Activated T-cell treated with anti-CD3 and anti-CD28 coated beads, Interleukin-2, amount 50 U/mL, for 72 hours (primary cell): ENCODE measurements at regions not wholly inside any gene's neighbourhood (a gene's known extent, or its start where the extent isn't known, plus 50 kb on each side); places are given as distances from the start of the nearest gene placed in this dataset.

Source experiments
- ATAC-seq, 2 donors: fragments of 150-1000 bp; cut with Tn5 transposase; replicated peaks in 1 of 2; 2 replicates each; pipeline ENCODE4 v1.10.0; 2021; ENCODE audit warnings: moderate library complexity in 2 of 2, mild to moderate bottlenecking in 1 of 2
- DNase-seq, 2 donors: peaks; one replicate each; pipeline ENCODE4 v3.0.0; 2021 to 2022; ENCODE audit warnings: mixed read lengths in 1 of 2
- H3K27ac Mint-ChIP-seq: one replicate; pipeline ENCODE4 v1.8.0; 2022; ENCODE audit warnings: mild to moderate bottlenecking, moderate library complexity, mixed read lengths
- H3K27me3 Mint-ChIP-seq: one replicate; pipeline ENCODE4 v1.8.0; 2022; ENCODE audit warnings: low read depth, mixed read lengths
- H3K36me3 Mint-ChIP-seq, 2 donors: one replicate each; pipeline ENCODE4 v1.8.0; 2022; ENCODE audit warnings: mixed read lengths in 2 of 2, mild to moderate bottlenecking in 1 of 2; ENCODE audit not compliant: insufficient read depth in 2 of 2
- H3K4me1 Mint-ChIP-seq: one replicate; pipeline ENCODE4 v1.8.0; 2022; ENCODE audit warnings: low read depth, mixed read lengths
- H3K4me3 Mint-ChIP-seq, 2 donors: one replicate each; pipeline ENCODE4 v1.8.0; 2022; ENCODE audit warnings: mild to moderate bottlenecking in 2 of 2, mixed read lengths in 2 of 2, moderate library complexity in 2 of 2
- H3K9me3 Mint-ChIP-seq, 2 donors: one replicate each; pipeline ENCODE4 v1.8.0; 2022; ENCODE audit warnings: mixed read lengths in 2 of 2

- no peaks in the 10 kb centered on the region for H3K36me3 Mint-ChIP-seq
- DNase-seq = no peak
- H3K27ac Mint-ChIP-seq = no peak overlapping the region
- H3K27me3 Mint-ChIP-seq = no peaks in the 10 kb centered on the region
- ATAC-seq = no peak
- no peak overlapping the region for H3K4me3 Mint-ChIP-seq
- no peaks in the 10 kb centered on the region for H3K4me1 Mint-ChIP-seq
- no peaks in the 10 kb centered on the region for H3K9me3 Mint-ChIP-seq
Measured at GRCh38 chr6:156348424-156348823, 428.8 kb upstream of the ARID1B start.

GRCh38 chr6:156347656-156348055 is 429.5 kb upstream of the ARID1B start:
- Mint-ChIP-seq H3K27ac (no peak overlapping the region), H3K9me3 (no peaks in the 10 kb centered on the region), H3K27me3 (no peaks in the 10 kb centered on the region), H3K36me3 (no peaks in the 10 kb centered on the region), H3K4me1 (no peaks in the 10 kb centered on the region), H3K4me3 (no peak overlapping the region)
- DNase-seq (no peak), ATAC-seq (no peak)

- no peaks in the 10 kb centered on the region for H3K9me3 Mint-ChIP-seq
- no peak overlapping the region for H3K4me3 Mint-ChIP-seq
- H3K4me1 Mint-ChIP-seq = no peaks in the 10 kb centered on the region
- no peak for ATAC-seq
- H3K27me3 Mint-ChIP-seq = no peaks in the 10 kb centered on the region
- no peak for DNase-seq
- no peak overlapping the region for H3K27ac Mint-ChIP-seq
- H3K36me3 Mint-ChIP-seq = no peaks in the 10 kb centered on the region
Measured at GRCh38 chr6:156347246-156347645, 429.9 kb upstream of the ARID1B start.

GRCh38 chr6:156345700-156346099 is 431.5 kb upstream of the ARID1B start:
- no peak overlapping the region for H3K27ac Mint-ChIP-seq
- no peaks in the 10 kb centered on the region for H3K36me3 Mint-ChIP-seq
- no peak for ATAC-seq
- no peaks in the 10 kb centered on the region for H3K4me1 Mint-ChIP-seq
- H3K27me3 Mint-ChIP-seq = peaks cover 6% of the 10 kb centered on the region
- no peak for DNase-seq
- H3K9me3 Mint-ChIP-seq = no peaks in the 10 kb centered on the region
- H3K4me3 Mint-ChIP-seq = no peak overlapping the region

GRCh38 chr6:156344491-156344890 is 432.7 kb upstream of the ARID1B start:
- Mint-ChIP-seq H3K27ac (no peak overlapping the region), H3K4me1 (no peaks in the 10 kb centered on the region), H3K27me3 (peaks cover 6% of the 10 kb centered on the region), H3K36me3 (no peaks in the 10 kb centered on the region), H3K9me3 (no peaks in the 10 kb centered on the region), H3K4me3 (no peak overlapping the region)
- ATAC-seq (no peak), DNase-seq (no peak)

GRCh38 chr6:156337801-156338200 is 439.4 kb upstream of the ARID1B start:
- ATAC-seq (no peak), DNase-seq (no peak)
- H3K36me3 Mint-ChIP-seq = peaks cover 4 to 5% of the 10 kb centered on the region in 2 donors
- no peak overlapping the region for H3K27ac Mint-ChIP-seq
- no peak overlapping the region for H3K4me3 Mint-ChIP-seq
- no peaks in the 10 kb centered on the region for H3K4me1 Mint-ChIP-seq
- peaks cover 5 to 8% of the 10 kb centered on the region in 2 donors for H3K9me3 Mint-ChIP-seq
- H3K27me3 Mint-ChIP-seq = peaks cover 6% of the 10 kb centered on the region

GRCh38 chr6:156336733-156337132 is 440.4 kb upstream of the ARID1B start:
- Mint-ChIP-seq H3K36me3 (peaks cover 6 to 7% of the 10 kb centered on the region in 2 donors), H3K4me1 (no peaks in the 10 kb centered on the region), H3K9me3 (peaks cover 5 to 16% of the 10 kb centered on the region in 2 donors), H3K27me3 (peaks cover 3% of the 10 kb centered on the region), H3K4me3 (no peak overlapping the region), H3K27ac (no peak overlapping the region)
- ATAC-seq = no peak
- DNase-seq = no peak

GRCh38 chr6:156336089-156336488 is 441.1 kb upstream of the ARID1B start:
- ATAC-seq (no peak), DNase-seq (no peak)
- H3K4me3 Mint-ChIP-seq = no peak overlapping the region
- peaks cover 5 to 21% of the 10 kb centered on the region in 2 donors for H3K9me3 Mint-ChIP-seq
- no peaks in the 10 kb centered on the region for H3K27me3 Mint-ChIP-seq
- no peak overlapping the region for H3K27ac Mint-ChIP-seq
- H3K4me1 Mint-ChIP-seq = no peaks in the 10 kb centered on the region
- peaks cover 8 to 10% of the 10 kb centered on the region in 2 donors for H3K36me3 Mint-ChIP-seq

GRCh38 chr6:156334966-156335365 is 442.2 kb upstream of the ARID1B start:
- no peaks in the 10 kb centered on the region for H3K4me1 Mint-ChIP-seq
- H3K9me3 Mint-ChIP-seq = peaks cover 5 to 21% of the 10 kb centered on the region in 2 donors
- DNase-seq (no peak), ATAC-seq (no peak)
- H3K27me3 Mint-ChIP-seq = no peaks in the 10 kb centered on the region
- H3K27ac Mint-ChIP-seq = no peak overlapping the region
- no peak overlapping the region for H3K4me3 Mint-ChIP-seq
- peaks cover 9 to 14% of the 10 kb centered on the region in 2 donors for H3K36me3 Mint-ChIP-seq

- no peak overlapping the region for H3K27ac Mint-ChIP-seq
Measured at GRCh38 chr6:156319707-156320106, 457.5 kb upstream of the ARID1B start.

GRCh38 chr6:156316583-156317125 is 460.5 kb upstream of the ARID1B start:
- Mint-ChIP-seq H3K27me3 (no peaks in the 10 kb centered on the region), H3K36me3 (no peaks in the 10 kb centered on the region), H3K4me1 (no peaks in the 10 kb centered on the region), H3K4me3 (no peak overlapping the region), H3K27ac (no peak overlapping the region), H3K9me3 (peaks cover 2 to 4% of the 10 kb centered on the region in 2 donors)
- DNase-seq = no peak
- ATAC-seq = no peak

More at GRCh38 chr6:156319707-156320106, 457.5 kb upstream of the ARID1B start:
- no peak for DNase-seq
- H3K4me3 Mint-ChIP-seq = no peak overlapping the region
- H3K4me1 Mint-ChIP-seq = no peaks in the 10 kb centered on the region
- peaks cover 0 to 2% of the 10 kb centered on the region in 2 donors for H3K9me3 Mint-ChIP-seq
- no peaks in the 10 kb centered on the region for H3K27me3 Mint-ChIP-seq
- H3K36me3 Mint-ChIP-seq = no peaks in the 10 kb centered on the region
- ATAC-seq = no peak

GRCh38 chr6:156315146-156315545 is 462.0 kb upstream of the ARID1B start:
- DNase-seq (no peak), ATAC-seq (no peak)
- H3K9me3 Mint-ChIP-seq = peaks cover 2 to 4% of the 10 kb centered on the region in 2 donors
- no peaks in the 10 kb centered on the region for H3K27me3 Mint-ChIP-seq
- no peak overlapping the region for H3K4me3 Mint-ChIP-seq
- H3K4me1 Mint-ChIP-seq = no peaks in the 10 kb centered on the region
- H3K36me3 Mint-ChIP-seq = no peaks in the 10 kb centered on the region
- no peak overlapping the region for H3K27ac Mint-ChIP-seq

- Mint-ChIP-seq H3K27ac (no peak overlapping the region), H3K27me3 (no peaks in the 10 kb centered on the region), H3K4me3 (no peak overlapping the region), H3K9me3 (peaks cover 2% of the 10 kb centered on the region in 2 donors), H3K36me3 (no peaks in the 10 kb centered on the region), H3K4me1 (peaks cover 6% of the 10 kb centered on the region)
- ATAC-seq = no peak
- DNase-seq = no peak
Measured at GRCh38 chr6:156313037-156313436, 464.1 kb upstream of the ARID1B start.

- Mint-ChIP-seq H3K4me3 (no peak overlapping the region), H3K27ac (no peak overlapping the region), H3K27me3 (no peaks in the 10 kb centered on the region), H3K9me3 (peaks cover 2% of the 10 kb centered on the region in 2 donors), H3K4me1 (peaks cover 12% of the 10 kb centered on the region), H3K36me3 (no peaks in the 10 kb centered on the region)
- ATAC-seq = no peak
- DNase-seq = no peak
Measured at GRCh38 chr6:156311291-156311690, 465.9 kb upstream of the ARID1B start.
